ENCODE measurements at regions not wholly inside any gene's neighbourhood (a gene's known extent, or its start where the extent isn't known, plus 50 kb on each side); places are given as distances from the start of the nearest gene placed in this dataset.

DNA sequence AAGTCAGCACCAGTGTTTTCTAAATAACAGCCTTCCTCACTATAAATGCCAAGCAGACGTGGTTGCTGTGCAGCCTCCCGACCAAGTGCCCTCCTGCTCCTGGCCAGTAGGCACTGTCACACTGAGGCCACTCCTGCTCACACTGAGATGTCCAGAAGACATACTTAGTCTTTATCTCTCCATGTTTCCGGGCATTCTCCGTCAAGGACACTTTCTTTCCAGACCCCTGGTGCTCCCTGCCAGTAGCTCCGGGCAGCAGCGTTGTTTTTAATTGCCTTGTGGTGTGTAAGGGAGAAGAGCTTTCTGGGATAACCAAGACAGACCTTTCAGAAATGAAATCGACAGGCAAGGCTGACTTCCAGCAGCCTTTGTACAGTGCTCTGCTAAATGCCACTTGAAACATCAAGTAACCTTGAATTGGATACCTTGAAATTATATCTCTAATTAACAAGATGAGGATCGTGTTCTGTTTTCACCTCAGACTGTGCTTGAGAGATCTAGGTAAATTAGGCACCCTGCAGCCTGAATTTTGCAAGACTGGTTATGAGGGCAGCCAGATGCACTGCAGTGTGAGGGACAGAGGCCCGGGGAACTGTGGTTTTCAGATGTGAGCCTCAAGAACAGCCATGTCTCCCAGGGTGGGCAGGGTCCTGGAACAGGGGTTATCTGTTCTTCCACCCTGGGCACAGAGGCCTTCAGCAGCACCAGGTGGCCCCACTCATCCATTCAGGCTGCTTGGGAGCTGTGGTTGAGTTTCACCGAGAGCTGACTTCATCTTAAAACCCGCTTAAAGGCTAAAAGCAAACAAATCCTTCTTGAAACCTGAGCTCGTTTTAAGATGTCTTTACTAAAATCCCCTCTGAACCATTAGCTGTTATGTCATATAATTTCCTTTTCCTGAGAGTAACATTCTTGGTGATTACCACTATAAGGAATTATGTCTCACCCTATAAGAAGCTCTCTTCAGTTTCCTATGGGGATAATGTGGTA, 105.5 kb upstream of the IL12A start:
- intact Hi-C loops (cut with micrococcal nuclease) = loop anchor here (5.0 to 10.0 kb wide), 2 partner anchors 342 to 459 kb away; partner anchors contain the start of gene C3orf80

DNA sequence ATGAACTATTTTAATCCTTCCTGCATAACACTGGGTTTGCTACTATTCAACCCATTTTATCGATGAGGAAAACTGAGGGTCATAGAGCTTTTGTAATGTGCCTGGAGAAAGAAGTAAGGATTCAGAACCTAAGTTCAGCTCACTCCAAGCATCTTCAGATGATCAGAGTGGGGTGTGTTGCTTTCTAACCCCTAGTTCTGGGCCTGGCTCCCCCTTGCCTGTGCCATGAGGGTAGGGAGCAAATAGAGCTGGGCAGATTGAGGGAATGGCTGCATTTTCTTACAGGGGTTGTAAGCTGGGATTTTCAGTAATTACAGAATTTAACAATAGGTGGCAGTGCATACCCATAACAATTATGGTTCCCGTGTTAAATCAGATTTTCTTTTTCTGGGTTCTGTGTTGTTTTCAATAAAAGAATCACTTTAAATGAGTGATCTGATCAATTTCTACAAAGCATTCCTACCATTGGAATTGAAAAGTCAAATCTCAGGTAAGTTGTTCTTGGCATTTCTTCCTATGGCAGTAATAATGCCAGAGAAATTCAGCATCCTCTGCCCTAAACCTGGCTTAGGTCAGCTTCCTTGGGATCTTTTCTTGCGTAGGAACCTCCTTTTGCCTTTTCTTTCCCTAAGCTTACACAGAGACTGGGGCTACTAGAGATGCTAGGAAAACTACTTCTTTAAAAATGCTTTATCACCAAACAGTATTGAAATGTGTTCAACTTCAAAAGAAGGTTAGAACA, 103.8 kb upstream of the IL12A start:
- intact Hi-C loops (cut with micrococcal nuclease) = loop anchor here (1.0 to 10.0 kb wide), 6 partner anchors 102 to 602 kb away; partner anchors contain the start of genes C3orf80 and IL12A

DNA sequence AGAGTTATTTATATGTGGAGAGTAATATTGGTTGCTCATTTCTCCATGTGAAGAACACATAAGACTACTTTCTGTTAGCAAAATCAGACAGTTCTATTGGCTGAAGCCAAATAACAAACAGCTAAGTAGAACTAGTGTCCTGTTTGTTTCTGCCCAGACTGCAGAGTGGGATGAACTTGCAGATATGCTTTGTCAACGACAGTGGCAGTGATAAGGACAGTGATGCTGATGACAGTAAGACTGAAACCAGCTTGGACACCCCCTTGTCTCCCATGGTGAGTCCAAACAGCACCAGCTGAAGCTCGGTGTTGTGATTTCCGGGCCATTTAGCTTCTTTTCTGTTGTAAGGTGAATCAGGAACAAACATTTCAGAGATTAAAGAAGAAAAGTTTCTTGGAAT, 102.6 kb upstream of the IL12A start:
- intact Hi-C loops (cut with micrococcal nuclease) = loop anchor here (5.0 to 10.0 kb wide), 2 partner anchors 101 to 339 kb away; partner anchors contain the start of genes C3orf80 and IL12A

DNA sequence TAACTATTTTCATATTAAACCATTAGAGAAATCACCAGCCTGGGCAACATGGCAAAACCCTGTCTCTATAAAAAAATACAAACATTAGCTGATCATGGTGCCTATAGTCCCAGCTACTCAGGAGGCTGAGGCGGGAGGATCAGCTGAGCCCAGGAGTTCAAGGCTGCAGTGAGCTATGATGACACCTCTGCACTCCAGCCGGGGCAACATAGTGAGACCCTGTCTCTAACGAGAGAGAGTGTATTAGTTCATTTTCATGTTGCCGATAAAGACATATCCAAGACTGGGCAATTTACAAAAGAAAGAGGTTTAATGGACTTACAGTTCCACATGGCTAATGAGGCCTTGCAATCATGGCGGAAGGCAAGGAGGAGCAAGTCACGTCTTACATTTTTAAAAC, 102.1 kb upstream of the IL12A start:
- intact Hi-C loops (cut with micrococcal nuclease) = loop anchor here (5.0 to 10.0 kb wide), 2 partner anchors 101 to 338 kb away; partner anchors contain the start of genes C3orf80 and IL12A

DNA sequence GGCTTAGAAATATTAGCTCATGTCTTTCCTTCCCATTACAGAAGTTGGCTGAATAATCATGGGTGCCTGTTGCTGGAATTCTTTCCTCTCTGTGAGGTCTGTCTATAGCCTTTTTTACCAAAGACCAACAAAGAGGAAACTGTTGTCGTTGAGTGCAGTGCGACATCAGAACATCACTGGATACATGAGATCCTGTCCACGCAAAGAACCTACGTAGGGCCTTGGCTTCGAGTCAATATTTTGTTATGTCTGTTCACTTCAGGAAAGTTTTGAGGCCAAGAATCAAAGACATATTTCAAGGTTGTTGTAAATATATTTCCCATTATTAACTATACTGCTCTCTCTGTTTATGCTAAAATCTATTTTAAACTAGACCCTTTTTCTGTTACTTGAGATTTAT, 101.5 kb upstream of the IL12A start:
- intact Hi-C loops (cut with micrococcal nuclease) = loop anchor here (5.0 to 10.0 kb wide), 2 partner anchors 100 to 338 kb away; partner anchors contain the start of genes C3orf80 and IL12A

DNA sequence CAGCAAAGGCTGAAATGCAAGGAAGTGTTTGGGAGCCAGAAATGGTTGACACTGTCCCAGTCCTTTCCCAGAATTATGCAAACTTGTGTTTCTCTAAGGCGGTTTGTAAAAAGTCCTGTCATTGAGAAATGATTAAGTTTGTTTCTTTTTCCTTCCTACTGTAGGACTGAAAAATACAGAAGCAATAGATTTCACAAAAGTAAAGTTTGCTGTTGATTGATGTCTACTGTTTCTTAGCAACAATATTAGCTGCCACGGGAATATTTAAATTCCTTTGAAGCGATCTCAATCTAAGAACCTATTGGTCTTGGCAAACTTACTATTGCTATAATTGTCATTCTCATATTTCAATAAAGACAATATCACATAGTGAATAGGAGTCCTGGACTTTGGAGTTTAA, 100.7 kb upstream of the IL12A start:
- intact Hi-C loops (cut with micrococcal nuclease) = loop anchor here (5.0 to 10.0 kb wide), 2 partner anchors 99 to 337 kb away; partner anchors contain the start of genes C3orf80 and IL12A

DNA sequence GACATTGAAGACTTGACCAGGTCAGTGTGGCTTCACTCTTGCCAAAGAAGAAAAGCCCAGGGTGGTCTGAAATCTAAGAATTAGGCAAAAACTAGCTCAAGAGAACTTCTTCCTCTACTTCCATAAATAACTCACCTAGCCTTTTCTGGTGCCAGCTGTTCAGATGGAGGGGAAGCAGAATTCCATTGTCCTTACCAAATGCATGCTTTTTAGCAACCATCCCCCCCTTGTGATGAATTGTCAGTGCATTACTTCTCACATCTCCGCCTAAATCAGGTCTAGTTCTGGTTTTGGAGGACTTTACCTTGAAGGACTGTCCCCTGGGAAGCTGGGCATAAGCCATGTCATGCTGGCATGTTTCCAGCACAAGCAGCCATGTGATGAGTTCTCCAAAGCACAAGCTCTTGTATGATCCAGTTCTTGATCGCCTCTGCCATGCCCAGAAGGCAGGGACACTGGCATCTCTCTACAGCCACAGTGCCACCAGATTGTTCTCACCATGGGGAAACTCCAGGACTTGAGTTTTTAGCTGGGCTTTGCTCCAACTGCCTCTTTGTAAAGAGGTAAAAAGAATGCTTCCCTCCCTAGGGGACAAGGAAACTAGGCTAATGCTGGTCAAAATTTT, 96.4 kb upstream of the IL12A start:
- intact Hi-C loops (cut with micrococcal nuclease) = no loop called here

DNA sequence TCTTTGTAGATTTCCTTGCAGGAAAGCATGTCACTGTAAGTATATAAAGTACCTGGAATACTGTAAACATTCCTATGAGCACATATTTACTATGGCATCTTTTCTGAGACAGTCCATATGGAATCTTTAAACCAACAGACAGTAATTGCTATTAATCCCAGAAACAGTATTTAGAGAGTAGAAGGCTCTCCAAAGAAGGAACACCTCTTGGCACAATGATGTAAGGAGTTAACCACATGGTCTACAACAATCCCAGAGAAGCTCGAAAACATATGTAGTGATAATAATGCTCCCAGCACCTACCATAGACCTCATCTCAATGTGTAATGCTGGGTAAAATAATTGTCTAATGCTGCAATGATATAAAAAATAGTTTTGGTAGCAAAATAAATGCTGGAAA, 95.8 kb upstream of the IL12A start:
- intact Hi-C loops (cut with micrococcal nuclease) = no loop called here

DNA sequence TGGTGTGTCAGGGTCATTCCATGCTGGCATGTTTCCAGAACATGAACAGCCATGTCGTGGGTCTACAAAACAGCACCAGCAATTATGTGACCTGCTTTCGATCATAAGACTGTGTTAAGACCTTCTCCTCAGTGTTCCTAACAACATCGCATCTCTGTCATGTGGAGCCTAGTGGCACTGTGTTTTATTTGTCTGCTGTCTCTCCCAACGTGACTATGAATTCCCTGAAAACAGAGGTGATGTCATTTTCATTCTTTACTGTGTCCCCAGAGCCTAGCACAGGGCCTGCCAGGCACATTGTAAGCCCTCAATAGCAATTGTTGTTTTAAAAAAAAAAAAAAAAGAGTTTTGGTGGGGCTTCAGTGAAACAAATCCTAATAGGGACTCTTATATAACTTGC, 94.2 kb upstream of the IL12A start:
- intact Hi-C loops (cut with micrococcal nuclease) = no loop called here

DNA sequence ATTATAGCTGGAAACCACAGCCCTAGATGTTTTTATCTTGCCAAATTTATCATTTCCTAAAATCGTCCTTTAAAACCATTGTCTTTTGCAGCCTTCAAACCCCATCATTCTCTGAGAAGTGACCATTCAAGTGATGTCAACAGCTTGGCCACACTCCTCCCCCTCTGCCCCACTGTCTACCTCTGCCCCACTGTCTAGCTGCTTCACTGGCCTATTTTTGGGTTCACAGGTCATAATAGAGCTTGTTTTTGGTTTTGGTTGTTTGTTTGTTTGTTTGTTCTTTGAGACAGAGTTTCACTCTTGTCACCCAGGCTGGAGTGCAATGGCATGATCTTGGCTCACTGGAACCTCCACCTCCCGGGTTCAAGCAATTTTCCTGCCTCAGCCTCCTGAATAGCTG, 93.2 kb upstream of the IL12A start:
- intact Hi-C loops (cut with micrococcal nuclease) = no loop called here

DNA sequence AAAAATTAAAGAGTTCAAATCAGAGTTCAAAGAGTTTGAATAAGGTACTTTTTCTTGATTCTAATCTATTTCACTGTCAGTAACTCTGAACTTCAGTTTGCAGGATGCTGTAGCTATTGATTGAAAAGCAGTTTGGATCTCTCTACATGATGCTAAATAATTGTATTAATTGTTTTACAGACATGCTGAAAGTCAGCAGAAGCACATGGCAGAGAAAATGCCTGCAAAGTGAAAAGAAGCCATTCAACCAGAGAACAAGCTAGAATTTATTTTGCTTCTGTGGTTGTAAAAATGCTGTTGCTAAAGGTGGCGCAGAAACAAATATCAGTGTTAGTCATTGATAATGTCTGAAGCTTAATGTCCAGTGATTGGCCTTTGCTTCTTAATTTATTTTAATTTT, 92.1 kb upstream of the IL12A start:
- intact Hi-C loops (cut with micrococcal nuclease) = no loop called here

DNA sequence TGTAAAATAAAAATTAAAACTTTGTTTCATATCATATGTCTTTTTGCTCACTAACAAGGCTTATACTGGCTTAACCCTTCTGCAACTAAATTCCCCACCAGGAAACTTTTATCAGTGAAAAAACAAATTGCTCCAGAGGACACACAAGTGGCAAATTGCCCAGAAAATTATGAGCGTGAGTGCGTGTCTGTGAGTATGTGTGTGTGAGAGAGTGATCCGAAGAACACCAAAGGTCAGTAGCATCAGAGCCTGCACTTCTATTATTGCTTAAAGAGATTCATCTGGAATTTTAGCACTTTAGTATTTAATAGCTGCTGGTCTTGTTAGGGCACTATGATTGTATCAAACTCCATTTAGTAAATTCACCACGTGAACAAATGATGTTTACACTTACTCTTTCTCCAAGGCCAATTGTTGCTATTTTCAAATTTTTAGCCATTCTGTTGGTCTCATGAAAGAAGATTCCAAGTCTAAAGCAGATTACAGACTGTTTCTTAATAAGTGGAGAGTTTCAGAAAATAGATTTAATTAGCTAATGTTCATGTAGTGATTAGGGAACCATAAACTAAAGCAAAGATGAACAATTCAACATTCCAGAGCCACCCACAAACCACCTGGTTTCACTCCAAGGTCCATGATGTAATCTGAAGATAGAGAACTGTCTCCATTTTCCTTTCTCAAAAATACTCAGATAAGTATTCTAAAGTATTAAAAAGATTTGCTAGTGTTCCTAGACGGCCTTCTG, 91.1 kb upstream of the IL12A start:
- intact Hi-C loops (cut with micrococcal nuclease) = no loop called here

DNA sequence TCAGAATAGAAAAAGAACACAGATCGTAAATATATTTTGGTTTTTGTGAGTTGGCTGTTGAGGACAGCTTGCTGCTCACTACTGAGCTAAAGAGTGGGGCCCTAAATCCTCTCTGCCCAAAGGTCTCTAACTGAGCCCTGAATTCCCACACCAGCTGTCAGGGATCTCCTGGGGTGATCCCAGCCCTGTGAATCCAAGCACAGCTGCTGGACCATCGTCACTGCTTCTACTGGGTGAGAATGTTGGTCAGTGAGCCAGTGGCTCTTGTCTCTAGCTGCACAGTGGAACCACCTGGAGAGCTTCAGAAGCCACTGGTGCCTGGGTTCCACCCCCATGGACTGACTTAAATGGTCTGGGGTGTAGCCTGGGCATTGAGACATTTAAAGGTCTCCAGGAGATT, 90.5 kb upstream of the IL12A start:
- intact Hi-C loops (cut with micrococcal nuclease) = no loop called here

DNA sequence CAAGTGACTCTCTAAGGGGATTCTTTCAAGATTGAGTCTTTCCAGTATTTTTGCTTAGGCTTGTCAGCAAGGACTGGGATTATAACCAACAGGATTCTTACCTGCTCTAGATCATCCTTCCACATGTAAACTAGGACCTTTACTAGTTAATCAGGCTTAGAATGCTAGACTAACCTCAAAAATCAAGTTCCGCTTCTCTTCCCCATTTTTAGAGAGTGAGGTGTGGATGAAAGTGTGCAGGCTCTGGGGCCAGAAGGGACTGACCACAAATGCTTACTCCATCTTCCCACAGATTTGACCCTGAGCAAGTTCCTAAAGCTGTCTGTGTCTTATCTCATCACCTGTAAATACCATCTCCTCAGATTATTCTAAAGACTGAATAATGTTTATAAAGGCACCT, 89.5 kb upstream of the IL12A start:
- intact Hi-C loops (cut with micrococcal nuclease) = no loop called here

DNA sequence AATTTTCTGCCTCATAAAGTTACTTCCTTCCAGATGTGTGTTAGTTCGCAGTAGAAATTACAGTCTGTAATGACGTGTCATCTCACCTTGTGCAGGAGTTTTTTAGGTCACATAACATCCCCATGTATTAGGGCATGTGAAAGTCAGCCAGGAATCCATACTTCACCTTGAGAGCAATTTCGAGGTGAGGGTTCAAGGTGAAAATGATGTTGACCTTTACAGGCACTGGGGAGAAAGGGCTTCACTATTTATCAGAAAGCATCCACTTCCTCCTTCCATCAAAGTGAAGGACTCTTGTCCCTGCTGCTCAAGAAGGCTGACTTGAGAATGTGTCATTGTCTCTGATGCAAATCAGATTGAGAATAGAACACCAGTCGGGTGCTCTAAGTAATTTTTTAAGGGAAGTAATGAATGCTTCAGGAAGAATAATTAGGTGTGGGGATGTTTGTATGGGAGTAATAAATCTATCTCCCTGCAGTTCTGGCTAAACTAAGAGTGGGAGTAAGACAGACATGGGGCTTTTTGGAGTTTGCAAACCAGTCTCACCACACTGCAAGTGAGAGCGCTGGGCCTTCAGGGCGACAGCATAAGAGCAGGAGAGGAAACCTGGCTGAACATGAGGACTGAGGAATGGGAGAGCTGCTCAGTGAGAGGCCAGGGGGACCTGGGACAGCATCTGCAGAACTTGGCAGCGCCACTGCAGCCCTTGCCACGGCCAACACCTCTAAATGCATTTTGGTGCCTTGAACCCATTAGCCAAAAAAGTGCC, 85.9 kb upstream of the IL12A start:
- intact Hi-C loops (cut with micrococcal nuclease) = no loop called here

DNA sequence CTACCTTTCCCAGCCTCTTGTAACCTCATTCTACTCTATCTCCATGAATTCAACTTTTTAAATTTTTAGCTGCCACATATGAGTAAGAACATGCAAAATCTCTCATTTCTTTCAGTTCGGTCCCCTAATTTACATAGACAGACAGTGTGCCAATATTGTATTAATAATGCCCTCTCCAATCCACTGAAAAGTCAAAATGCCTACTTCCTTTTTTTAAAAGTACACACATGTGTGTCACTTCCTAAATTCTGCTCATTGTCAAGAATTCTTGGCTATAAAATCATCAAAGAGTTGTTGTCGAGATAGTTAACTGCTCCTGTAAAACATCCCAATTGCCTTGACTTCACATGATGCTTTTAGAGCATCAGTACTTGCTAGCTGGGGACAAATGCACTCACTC, 84.2 kb upstream of the IL12A start:
- intact Hi-C loops (cut with micrococcal nuclease) = no loop called here

DNA sequence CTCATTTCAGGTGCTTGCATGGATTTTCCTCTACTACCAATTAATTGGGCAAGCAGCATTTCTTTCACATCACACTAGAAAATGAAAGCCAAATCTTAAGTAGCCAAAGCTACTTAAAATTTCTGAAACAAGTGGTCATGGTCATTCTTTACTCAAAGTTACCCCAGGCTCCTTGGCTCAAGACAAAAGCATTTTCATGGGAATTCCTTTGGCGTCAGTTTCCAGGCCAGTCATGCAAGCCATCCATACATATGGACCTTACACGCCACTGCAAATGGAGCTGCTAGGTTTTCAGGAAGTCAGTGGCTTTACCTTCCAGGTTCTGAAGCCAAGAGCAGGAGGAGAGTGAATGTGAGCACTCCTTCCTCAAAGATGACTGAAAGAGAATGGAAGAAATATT, 83.7 kb upstream of the IL12A start:
- intact Hi-C loops (cut with micrococcal nuclease) = no loop called here

DNA sequence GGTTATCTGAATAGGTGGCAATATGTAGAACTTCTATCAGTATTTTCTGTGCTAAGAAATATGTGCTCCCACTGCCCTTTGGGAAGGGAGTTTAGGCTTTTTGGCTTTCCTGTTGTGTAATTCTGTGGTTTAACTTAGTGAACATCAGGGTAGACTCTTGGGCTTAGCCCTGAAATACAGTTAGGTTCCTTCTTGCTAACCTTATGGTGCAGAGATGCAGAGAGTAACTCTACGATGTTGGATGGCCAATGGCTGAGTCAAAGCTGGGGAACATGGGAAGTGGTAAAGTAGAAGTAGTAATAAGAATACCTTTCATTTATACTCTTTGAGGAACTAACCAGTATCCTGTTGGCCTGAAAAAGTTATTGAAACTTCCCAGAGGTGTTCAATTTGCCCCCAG, 80.8 kb upstream of the IL12A start:
- intact Hi-C loops (cut with micrococcal nuclease) = no loop called here

DNA sequence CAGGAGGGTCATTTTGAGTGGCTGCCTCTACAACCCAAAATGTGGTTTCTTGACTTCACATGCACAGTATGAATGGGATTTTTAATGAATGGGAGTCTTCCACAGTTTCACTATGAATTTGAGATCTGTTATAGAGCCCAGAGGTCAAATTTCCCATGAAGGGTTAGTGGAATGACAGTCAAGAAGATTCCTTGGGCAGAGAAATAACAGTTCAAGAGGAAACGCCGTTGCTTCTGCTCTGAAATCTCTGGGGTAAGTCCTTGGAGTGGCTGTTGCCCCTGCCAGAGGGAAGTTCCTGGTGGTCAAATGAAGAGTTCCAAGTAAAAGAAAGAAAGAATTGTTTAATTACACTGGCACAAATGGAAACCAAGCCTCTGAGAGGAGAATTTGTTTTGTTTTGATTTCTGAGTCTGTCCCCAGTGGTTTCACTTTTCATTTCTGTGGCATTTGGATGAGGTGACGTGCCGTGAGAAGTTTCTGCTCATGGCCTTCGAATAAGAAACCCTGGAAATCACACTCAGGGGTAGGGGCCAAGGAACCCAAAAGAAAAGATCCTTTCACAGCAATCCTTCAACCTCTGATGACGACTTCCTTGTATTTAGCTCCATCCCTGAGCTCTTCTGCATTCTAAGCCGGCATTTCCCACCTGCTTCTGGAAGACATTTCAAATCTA, 77.5 kb upstream of the IL12A start:
- intact Hi-C loops (cut with micrococcal nuclease) = no loop called here

DNA sequence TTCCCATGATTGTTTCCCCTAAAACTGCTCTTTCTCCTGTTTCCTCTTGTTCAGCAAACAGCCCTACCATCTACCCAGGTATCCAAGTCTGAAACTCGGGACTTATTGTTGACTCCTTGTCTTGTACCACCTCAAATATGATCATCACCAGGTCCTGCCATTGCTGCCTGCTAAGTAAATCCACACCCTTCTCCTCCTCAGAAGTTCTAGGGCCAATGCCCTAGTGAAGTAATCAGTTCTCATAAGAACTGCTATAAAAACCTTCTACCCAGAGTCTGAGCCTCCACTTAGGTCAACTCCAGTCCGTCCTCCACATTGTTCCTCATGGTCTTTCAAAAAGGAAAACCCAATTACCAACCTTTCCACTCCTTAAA, 77.0 kb upstream of the IL12A start:
- intact Hi-C loops (cut with micrococcal nuclease) = no loop called here
